ENCODE measurements at regions not wholly inside any gene's neighbourhood (a gene's known extent, or its start where the extent isn't known, plus 50 kb on each side); places are given as distances from the start of the nearest gene placed in this dataset.
"Not testable (repeated sequence)": the region's sequence is repeated elsewhere in the genome, so short reads cannot be mapped to it uniquely, and the experiment has no call there.

GRCh38 chr2:72078773-72079172 is 68.9 kb downstream of the CYP26B1 start:
- DNase-seq (ENCODE audit: low read depth), result no peak

- no peak for DNase-seq (ENCODE audit: low read depth)
Measured at GRCh38 chr2:72077702-72078169, 69.9 kb downstream of the CYP26B1 start.

GRCh38 chr2:72073373-72073772 is 74.3 kb downstream of the CYP26B1 start:
- not testable (repeated sequence) for DNase-seq (ENCODE audit: low read depth)

GRCh38 chr2:72064197-72064596 is 83.5 kb downstream of the CYP26B1 start:
- DNase-seq (ENCODE audit: low read depth), result not testable (repeated sequence)

GRCh38 chr2:72062336-72062735 is 85.3 kb downstream of the CYP26B1 start:
- DNase-seq (ENCODE audit: low read depth), result no peak

GRCh38 chr2:72057308-72057707 is 90.4 kb downstream of the CYP26B1 start:
- no peak for DNase-seq (ENCODE audit: low read depth)

- no peak for DNase-seq (ENCODE audit: low read depth)
Measured at GRCh38 chr2:72051971-72052505, 95.6 kb downstream of the CYP26B1 start.

- DNase-seq (ENCODE audit: low read depth), result no peak
Measured at GRCh38 chr2:72051204-72051603, 96.5 kb downstream of the CYP26B1 start.

GRCh38 chr2:72050734-72051133 is 96.9 kb downstream of the CYP26B1 start:
- DNase-seq (ENCODE audit: low read depth), result no peak

GRCh38 chr2:72048881-72049477 is 98.7 kb downstream of the CYP26B1 start:
- no peak for DNase-seq (ENCODE audit: low read depth)

- no peak for DNase-seq (ENCODE audit: low read depth)
Measured at GRCh38 chr2:72043985-72044384, 103.7 kb downstream of the CYP26B1 start.

- DNase-seq (ENCODE audit: low read depth), result no peak
Measured at GRCh38 chr2:72041638-72042111, 106.0 kb downstream of the CYP26B1 start.

GRCh38 chr2:72040629-72041571 is 106.8 kb downstream of the CYP26B1 start:
- no peak for DNase-seq (ENCODE audit: low read depth)

GRCh38 chr2:72038524-72038923 is 109.1 kb downstream of the CYP26B1 start:
- no peak for DNase-seq (ENCODE audit: low read depth)

GRCh38 chr2:72037261-72037666 is 110.4 kb downstream of the CYP26B1 start:
- no peak for DNase-seq (ENCODE audit: low read depth)

GRCh38 chr2:72036595-72036994 is 111.1 kb downstream of the CYP26B1 start:
- DNase-seq (ENCODE audit: low read depth), result no peak

- DNase-seq (ENCODE audit: low read depth), result no peak
Measured at GRCh38 chr2:72036173-72036545, 111.5 kb downstream of the CYP26B1 start.

- no peak for DNase-seq (ENCODE audit: low read depth)
Measured at GRCh38 chr2:72035518-72036172, 112.0 kb downstream of the CYP26B1 start.

GRCh38 chr2:72034353-72035095 is 113.1 kb downstream of the CYP26B1 start:
- no peak for DNase-seq (ENCODE audit: low read depth)

GRCh38 chr2:72033636-72034035 is 114.0 kb downstream of the CYP26B1 start:
- no peak for DNase-seq (ENCODE audit: low read depth)

- no peak for DNase-seq (ENCODE audit: low read depth)
Measured at GRCh38 chr2:72032481-72033041, 115.1 kb downstream of the CYP26B1 start.

Measured in forelimb muscle (tissue), 1 donor.